ENCODE measurements at regions not wholly inside any gene's neighbourhood (a gene's known extent, or its start where the extent isn't known, plus 50 kb on each side); places are given as distances from the start of the nearest gene placed in this dataset.

DNA sequence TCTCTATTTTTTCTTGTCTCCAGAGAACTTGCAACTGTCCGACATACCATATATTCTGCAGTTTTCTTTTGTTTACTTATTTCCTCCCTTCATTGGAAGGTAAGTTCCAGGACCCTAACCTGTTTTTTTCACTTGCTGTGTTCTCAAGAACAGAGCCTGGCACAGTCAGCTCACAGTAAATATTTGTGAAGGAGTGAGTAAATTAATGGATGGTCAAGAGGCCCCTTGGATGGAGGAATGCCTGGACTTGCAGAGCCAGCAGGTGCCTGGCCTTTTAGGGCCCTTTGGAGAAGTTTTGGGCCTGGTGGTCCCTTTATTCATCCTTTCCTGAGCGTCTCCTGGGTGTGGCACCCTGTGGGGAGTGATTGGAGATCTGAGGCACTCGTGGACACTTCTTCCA lies 182.1 kb upstream of the POU3F1 start (continued):
- TF ChIP-seq, protein P1, sequence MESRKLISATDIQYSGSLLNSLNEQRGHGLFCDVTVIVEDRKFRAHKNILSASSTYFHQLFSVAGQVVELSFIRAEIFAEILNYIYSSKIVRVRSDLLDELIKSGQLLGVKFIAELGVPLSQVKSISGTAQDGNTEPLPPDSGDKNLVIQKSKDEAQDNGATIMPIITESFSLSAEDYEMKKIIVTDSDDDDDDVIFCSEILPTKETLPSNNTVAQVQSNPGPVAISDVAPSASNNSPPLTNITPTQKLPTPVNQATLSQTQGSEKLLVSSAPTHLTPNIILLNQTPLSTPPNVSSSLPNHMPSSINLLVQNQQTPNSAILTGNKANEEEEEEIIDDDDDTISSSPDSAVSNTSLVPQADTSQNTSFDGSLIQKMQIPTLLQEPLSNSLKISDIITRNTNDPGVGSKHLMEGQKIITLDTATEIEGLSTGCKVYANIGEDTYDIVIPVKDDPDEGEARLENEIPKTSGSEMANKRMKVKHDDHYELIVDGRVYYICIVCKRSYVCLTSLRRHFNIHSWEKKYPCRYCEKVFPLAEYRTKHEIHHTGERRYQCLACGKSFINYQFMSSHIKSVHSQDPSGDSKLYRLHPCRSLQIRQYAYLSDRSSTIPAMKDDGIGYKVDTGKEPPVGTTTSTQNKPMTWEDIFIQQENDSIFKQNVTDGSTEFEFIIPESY (IDR thresholded peaks at IDR 0.05), result no peak
- no peak for TF ChIP-seq NR2F2 (IDR thresholded peaks at IDR 0.05)
- no peak for TF ChIP-seq HNF4A (conservative IDR thresholded peaks at IDR 0.05)
- no peak for TF ChIP-seq SP1 (IDR thresholded peaks at IDR 0.05)
- no peak for TF ChIP-seq EGR1 (IDR thresholded peaks at IDR 0.05; ENCODE audit: low read depth in 2 of 2)
- no peak for TF ChIP-seq RAD21 (IDR thresholded peaks at IDR 0.05)

DNA sequence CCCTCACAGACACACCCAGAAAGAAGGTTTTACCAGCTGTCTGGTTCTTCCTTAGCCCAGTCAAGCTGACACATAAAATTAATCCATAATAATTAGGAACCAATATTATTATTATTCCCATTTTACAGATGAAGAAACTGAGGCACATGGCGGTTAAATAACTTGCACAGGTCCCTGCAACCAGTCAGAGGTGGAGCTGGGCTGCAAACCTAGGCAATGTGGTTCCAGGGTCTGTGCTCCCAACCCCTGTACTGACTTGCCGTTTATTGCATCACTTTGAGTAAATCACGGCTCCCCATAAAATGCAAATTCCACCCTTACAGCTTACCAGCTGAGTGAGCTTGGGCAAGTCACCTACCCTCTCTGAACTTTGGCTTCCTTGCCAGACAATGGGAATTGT lies 179.2 kb upstream of the POU3F1 start:
- H3K9ac ChIP-seq (ENCODE audit: low read depth in 1 of 2, low read length in 2 of 2), result no peak overlapping the region
- no peaks in the 10 kb centered on the region for H3K36me3 ChIP-seq (ENCODE audit: control insufficient read depth in 4 of 4, insufficient read depth in 3 of 4, low read depth in 1 of 4, low read length in 3 of 4)
- no peaks in the 10 kb centered on the region for H3K9me3 ChIP-seq (ENCODE audit: control insufficient read depth in 4 of 4, low read length in 3 of 4)
- H3K4me3 ChIP-seq (ENCODE audit: low read depth in 1 of 3, low read length in 3 of 3), result no peak overlapping the region
- TF ChIP-seq TAF1 (conservative IDR thresholded peaks at IDR 0.05), result no peak
- TF ChIP-seq, protein P2, sequence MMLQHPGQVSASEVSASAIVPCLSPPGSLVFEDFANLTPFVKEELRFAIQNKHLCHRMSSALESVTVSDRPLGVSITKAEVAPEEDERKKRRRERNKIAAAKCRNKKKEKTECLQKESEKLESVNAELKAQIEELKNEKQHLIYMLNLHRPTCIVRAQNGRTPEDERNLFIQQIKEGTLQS (IDR thresholded peaks at IDR 0.05), result no peak
- no peak for TF ChIP-seq FOXA1 (IDR thresholded peaks at IDR 0.05)
- TF ChIP-seq, protein P3, sequence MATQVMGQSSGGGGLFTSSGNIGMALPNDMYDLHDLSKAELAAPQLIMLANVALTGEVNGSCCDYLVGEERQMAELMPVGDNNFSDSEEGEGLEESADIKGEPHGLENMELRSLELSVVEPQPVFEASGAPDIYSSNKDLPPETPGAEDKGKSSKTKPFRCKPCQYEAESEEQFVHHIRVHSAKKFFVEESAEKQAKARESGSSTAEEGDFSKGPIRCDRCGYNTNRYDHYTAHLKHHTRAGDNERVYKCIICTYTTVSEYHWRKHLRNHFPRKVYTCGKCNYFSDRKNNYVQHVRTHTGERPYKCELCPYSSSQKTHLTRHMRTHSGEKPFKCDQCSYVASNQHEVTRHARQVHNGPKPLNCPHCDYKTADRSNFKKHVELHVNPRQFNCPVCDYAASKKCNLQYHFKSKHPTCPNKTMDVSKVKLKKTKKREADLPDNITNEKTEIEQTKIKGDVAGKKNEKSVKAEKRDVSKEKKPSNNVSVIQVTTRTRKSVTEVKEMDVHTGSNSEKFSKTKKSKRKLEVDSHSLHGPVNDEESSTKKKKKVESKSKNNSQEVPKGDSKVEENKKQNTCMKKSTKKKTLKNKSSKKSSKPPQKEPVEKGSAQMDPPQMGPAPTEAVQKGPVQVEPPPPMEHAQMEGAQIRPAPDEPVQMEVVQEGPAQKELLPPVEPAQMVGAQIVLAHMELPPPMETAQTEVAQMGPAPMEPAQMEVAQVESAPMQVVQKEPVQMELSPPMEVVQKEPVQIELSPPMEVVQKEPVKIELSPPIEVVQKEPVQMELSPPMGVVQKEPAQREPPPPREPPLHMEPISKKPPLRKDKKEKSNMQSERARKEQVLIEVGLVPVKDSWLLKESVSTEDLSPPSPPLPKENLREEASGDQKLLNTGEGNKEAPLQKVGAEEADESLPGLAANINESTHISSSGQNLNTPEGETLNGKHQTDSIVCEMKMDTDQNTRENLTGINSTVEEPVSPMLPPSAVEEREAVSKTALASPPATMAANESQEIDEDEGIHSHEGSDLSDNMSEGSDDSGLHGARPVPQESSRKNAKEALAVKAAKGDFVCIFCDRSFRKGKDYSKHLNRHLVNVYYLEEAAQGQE (IDR thresholded peaks at IDR 0.05), result no peak
- no peak for TF ChIP-seq GABPA (IDR thresholded peaks at IDR 0.05 in 1 of 2, conservative IDR thresholded peaks at IDR 0.05 in 1 of 2)
- no peak for TF ChIP-seq HNF4A (conservative IDR thresholded peaks at IDR 0.05)
- TF ChIP-seq, protein P1 (IDR thresholded peaks at IDR 0.05), result no peak
- TF ChIP-seq RAD21 (IDR thresholded peaks at IDR 0.05), result no peak
- TF ChIP-seq, protein P4, sequence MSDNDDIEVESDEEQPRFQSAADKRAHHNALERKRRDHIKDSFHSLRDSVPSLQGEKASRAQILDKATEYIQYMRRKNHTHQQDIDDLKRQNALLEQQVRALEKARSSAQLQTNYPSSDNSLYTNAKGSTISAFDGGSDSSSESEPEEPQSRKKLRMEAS (IDR thresholded peaks at IDR 0.05), result no peak
- no peak for TF ChIP-seq HNF4G (IDR thresholded peaks at IDR 0.05)
- TF ChIP-seq SP1 (IDR thresholded peaks at IDR 0.05), result no peak
- no peak for TF ChIP-seq RXRA (IDR thresholded peaks at IDR 0.05)
- TF ChIP-seq, protein P5, sequence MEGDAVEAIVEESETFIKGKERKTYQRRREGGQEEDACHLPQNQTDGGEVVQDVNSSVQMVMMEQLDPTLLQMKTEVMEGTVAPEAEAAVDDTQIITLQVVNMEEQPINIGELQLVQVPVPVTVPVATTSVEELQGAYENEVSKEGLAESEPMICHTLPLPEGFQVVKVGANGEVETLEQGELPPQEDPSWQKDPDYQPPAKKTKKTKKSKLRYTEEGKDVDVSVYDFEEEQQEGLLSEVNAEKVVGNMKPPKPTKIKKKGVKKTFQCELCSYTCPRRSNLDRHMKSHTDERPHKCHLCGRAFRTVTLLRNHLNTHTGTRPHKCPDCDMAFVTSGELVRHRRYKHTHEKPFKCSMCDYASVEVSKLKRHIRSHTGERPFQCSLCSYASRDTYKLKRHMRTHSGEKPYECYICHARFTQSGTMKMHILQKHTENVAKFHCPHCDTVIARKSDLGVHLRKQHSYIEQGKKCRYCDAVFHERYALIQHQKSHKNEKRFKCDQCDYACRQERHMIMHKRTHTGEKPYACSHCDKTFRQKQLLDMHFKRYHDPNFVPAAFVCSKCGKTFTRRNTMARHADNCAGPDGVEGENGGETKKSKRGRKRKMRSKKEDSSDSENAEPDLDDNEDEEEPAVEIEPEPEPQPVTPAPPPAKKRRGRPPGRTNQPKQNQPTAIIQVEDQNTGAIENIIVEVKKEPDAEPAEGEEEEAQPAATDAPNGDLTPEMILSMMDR (IDR thresholded peaks at IDR 0.05; ENCODE audit: low read depth, low read length, missing input control), result no peak
- no peak for TF ChIP-seq YY1 (IDR thresholded peaks at IDR 0.05)
- no peak for TF ChIP-seq FOXA2 (IDR thresholded peaks at IDR 0.05)
- TF ChIP-seq NR2F2 (IDR thresholded peaks at IDR 0.05), result no peak
- no peaks in the 10 kb centered on the region for H3K4me1 ChIP-seq (ENCODE audit: control insufficient read depth in 4 of 4, insufficient read depth in 4 of 4, low read length in 3 of 4)
- H3K27me3 ChIP-seq (ENCODE audit: control insufficient read depth in 4 of 4, insufficient read depth in 4 of 4, low read length in 3 of 4), result no peaks in the 10 kb centered on the region
- 93% methylated on average over 3 of the region's 3 CpGs for WGBS
- no peak overlapping the region for H3K27ac ChIP-seq (ENCODE audit: low read depth in 1 of 2, low read length in 2 of 2)
- DNase-seq (ENCODE audit: low spot score), result no peak

Measured in liver (tissue), 8 donors.